HUDEP-2 (cell line): ENCODE measurements at regions not wholly inside any gene's neighbourhood (a gene's known extent, or its start where the extent isn't known, plus 50 kb on each side); places are given as distances from the start of the nearest gene placed in this dataset.
"Not testable (repeated sequence)": the region's sequence is repeated elsewhere in the genome, so short reads cannot be mapped to it uniquely, and the experiment has no call there.

Source experiments
- DNase-seq, 76 experiments: peaks; one replicate each; lab custom pipeline; 2025; ENCODE audit not compliant: unreplicated experiment in 76 of 76; lab: John Stamatoyannopoulos, UW

- no peak for DNase-seq
These were observed 90.4 kb upstream of the RBMS1 start for GRCh38 chr2:160583813-160584537.

GRCh38 chr2:160584972-160585494 lies 91.4 kb upstream of the RBMS1 start:
- DNase-seq = no peak

- no peak for DNase-seq
These were observed 97.1 kb upstream of the RBMS1 start for GRCh38 chr2:160590664-160591063.

- no peak for DNase-seq
These were observed 98.8 kb upstream of the RBMS1 start for GRCh38 chr2:160592401-160592800.

GRCh38 chr2:160592993-160593392 lies 99.4 kb upstream of the RBMS1 start:
- DNase-seq = no peak

- no peak for DNase-seq
These were observed 102.8 kb upstream of the RBMS1 start for GRCh38 chr2:160596441-160596840.

GRCh38 chr2:160600437-160600836 lies 106.8 kb upstream of the RBMS1 start:
- DNase-seq = not testable (repeated sequence)

GRCh38 chr2:160602073-160602472 lies 108.5 kb upstream of the RBMS1 start:
- DNase-seq = no peak

GRCh38 chr2:160603771-160604510 lies 110.3 kb upstream of the RBMS1 start:
- no peak for DNase-seq

GRCh38 chr2:160606341-160606740 lies 112.7 kb upstream of the RBMS1 start:
- no peak for DNase-seq

GRCh38 chr2:160608599-160608998 lies 115.0 kb upstream of the RBMS1 start:
- no peak for DNase-seq

- DNase-seq = no peak
These were observed 115.7 kb upstream of the RBMS1 start for GRCh38 chr2:160609346-160609745.

- no peak for DNase-seq
These were observed 116.4 kb upstream of the RBMS1 start for GRCh38 chr2:160610041-160610440.

GRCh38 chr2:160612266-160612856 lies 118.8 kb upstream of the RBMS1 start:
- no peak for DNase-seq

GRCh38 chr2:160613466-160614153 lies 120.0 kb upstream of the RBMS1 start:
- DNase-seq = no peak

GRCh38 chr2:160614391-160614790 lies 120.8 kb upstream of the RBMS1 start:
- DNase-seq = no peak

GRCh38 chr2:160615706-160616105 lies 122.1 kb upstream of the RBMS1 start:
- no peak for DNase-seq

- DNase-seq = no peak
These were observed 122.5 kb upstream of the RBMS1 start for GRCh38 chr2:160616149-160616548.

GRCh38 chr2:160621748-160622147 lies 128.1 kb upstream of the RBMS1 start:
- no peak for DNase-seq

GRCh38 chr2:160628020-160628637 lies 134.5 kb upstream of the RBMS1 start:
- not testable (repeated sequence) for DNase-seq

- DNase-seq = no peak
These were observed 135.2 kb upstream of the RBMS1 start for GRCh38 chr2:160628811-160629210.
